CD4-positive, alpha-beta T cell (primary cell): ENCODE measurements at regions not wholly inside any gene's neighbourhood (a gene's known extent, or its start where the extent isn't known, plus 50 kb on each side); places are given as distances from the start of the nearest gene placed in this dataset.

Source experiments
- ATAC-seq: fragments of 200-7000 bp; cut with Tn5 transposase; one replicate; pipeline ENCODE4 v1.10.0; 2022; ENCODE audit warnings: mild to moderate bottlenecking; ENCODE audit not compliant: poor library complexity
- CTCF ChIA-PET: fragments of 350-600 bp; sonication (Branson Sonifier 250); formaldehyde crosslinking; loops from one replicate; lab custom pipeline; 2021; ENCODE audit warnings: antibody characterized with exemption, inconsistent platforms; lab: Charles Lee
- POLR2A ChIA-PET: fragments of 350-600 bp; sonication (Branson Sonifier 250); formaldehyde crosslinking; loops from one replicate; lab custom pipeline; 2021; ENCODE audit warnings: antibody characterized with exemption, inconsistent platforms; lab: Charles Lee
- DNase-seq, 14 experiments: peaks; one replicate each; pipeline ENCODE4 v3.0.0-alpha.2; 2013 to 2020; ENCODE audit warnings: mixed read lengths in 2 of 14
- H3K27ac ChIP-seq, 2 donors: one replicate each; pipeline versions ENCODE4 v1.5.1 to v1.7.0; 2013; ENCODE audit warnings: low read length in 2 of 2, low read depth in 1 of 2, mild to moderate bottlenecking in 1 of 2
- H3K27me3 ChIP-seq, 2 experiments: 1 replicate in 1 of 2; 2 replicates in 1 of 2; pipeline versions ENCODE4 v1.6.1 to v1.7.0; 2013; ENCODE audit warnings: low read length in 2 of 2, control low read depth in 1 of 2, mild to moderate bottlenecking in 1 of 2, moderate library complexity in 1 of 2; ENCODE audit not compliant: insufficient read depth in 2 of 2, control insufficient read depth in 1 of 2
- H3K36me3 ChIP-seq: one replicate; pipeline ENCODE4 v1.6.1; 2013; ENCODE audit warnings: low read length, control low read depth; ENCODE audit not compliant: insufficient read depth
- H3K4me1 ChIP-seq: one replicate; pipeline ENCODE4 v1.6.1; 2013; ENCODE audit warnings: low read length, control low read depth; ENCODE audit not compliant: insufficient read depth
- H3K4me3 ChIP-seq: one replicate; pipeline ENCODE4 v1.5.1; 2013; ENCODE audit warnings: mild to moderate bottlenecking, low read length, moderate library complexity
- H3K9me3 ChIP-seq, 2 experiments: 1 replicate in 1 of 2; 2 replicates in 1 of 2; pipeline versions ENCODE4 v1.6.1 to v1.7.0; 2013; ENCODE audit warnings: low read length in 2 of 2, mild to moderate bottlenecking in 2 of 2, control low read depth in 1 of 2, moderate library complexity in 1 of 2; ENCODE audit not compliant: control insufficient read depth in 1 of 2, insufficient read depth in 1 of 2
- H3K27ac Mint-ChIP-seq: one replicate; pipeline ENCODE4 v1.8.0; 2020; ENCODE audit warnings: mixed read lengths
- H3K27me3 Mint-ChIP-seq: one replicate; pipeline ENCODE4 v1.8.0; 2021; ENCODE audit warnings: mixed read lengths
- H3K36me3 Mint-ChIP-seq: one replicate; pipeline ENCODE4 v1.8.0; 2021; ENCODE audit warnings: low read depth, mixed read lengths
- H3K4me1 Mint-ChIP-seq: one replicate; pipeline ENCODE4 v1.8.0; 2021; ENCODE audit warnings: low read depth, mixed read lengths
- H3K4me3 Mint-ChIP-seq: one replicate; pipeline ENCODE4 v1.8.0; 2020; ENCODE audit warnings: mild to moderate bottlenecking, mixed read lengths
- H3K9me3 Mint-ChIP-seq: one replicate; pipeline ENCODE4 v1.8.0; 2020; ENCODE audit warnings: mixed read lengths
- intact Hi-C, 2 experiments: fragments of 100-400 bp; cut with DNase I in 1 of 2; cut with micrococcal nuclease in 1 of 2; formaldehyde crosslinking; loops; one replicate each; pipeline versions ENCODE4 v1.15.1 to v1.9.0; 2023 to 2025; cut with DNase I, micrococcal nuclease
- TF ChIP-seq, protein P1 (sequence below): fragments of 200-600 bp; IDR thresholded peaks from one replicate; pipeline ENCODE4 v1.8.0; 2022; ENCODE audit warnings: antibody characterized with exemption, mild to moderate bottlenecking

DNA sequence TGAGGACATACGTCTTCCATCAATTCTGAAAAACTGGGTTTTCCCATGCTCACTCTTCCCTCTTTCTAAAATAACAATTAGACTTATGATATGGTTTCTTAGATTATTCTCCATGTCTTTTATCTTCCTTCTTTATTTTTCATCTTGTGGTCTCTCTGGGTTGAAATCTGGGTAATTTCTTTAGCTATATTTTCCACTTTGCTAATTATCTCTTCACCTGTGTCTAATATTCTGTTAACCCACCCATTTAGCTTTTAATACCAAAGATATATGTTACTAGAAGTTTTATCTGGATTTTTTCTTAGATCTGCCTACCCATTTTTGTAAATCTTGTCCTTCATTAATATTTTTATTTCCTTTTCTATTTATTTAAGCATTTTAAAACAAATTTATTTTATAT, 121.8 kb downstream of the TENT5A start:
- Mint-ChIP-seq H3K4me1 (no peaks in the 10 kb centered on the region), H3K4me3 (no peak overlapping the region), H3K9me3 (peaks cover 7% of the 10 kb centered on the region), H3K27me3 (no peaks in the 10 kb centered on the region), H3K27ac (no peak overlapping the region), H3K36me3 (no peaks in the 10 kb centered on the region)
- H3K36me3 ChIP-seq, result no peaks in the 10 kb centered on the region
- TF ChIP-seq, protein P1, sequence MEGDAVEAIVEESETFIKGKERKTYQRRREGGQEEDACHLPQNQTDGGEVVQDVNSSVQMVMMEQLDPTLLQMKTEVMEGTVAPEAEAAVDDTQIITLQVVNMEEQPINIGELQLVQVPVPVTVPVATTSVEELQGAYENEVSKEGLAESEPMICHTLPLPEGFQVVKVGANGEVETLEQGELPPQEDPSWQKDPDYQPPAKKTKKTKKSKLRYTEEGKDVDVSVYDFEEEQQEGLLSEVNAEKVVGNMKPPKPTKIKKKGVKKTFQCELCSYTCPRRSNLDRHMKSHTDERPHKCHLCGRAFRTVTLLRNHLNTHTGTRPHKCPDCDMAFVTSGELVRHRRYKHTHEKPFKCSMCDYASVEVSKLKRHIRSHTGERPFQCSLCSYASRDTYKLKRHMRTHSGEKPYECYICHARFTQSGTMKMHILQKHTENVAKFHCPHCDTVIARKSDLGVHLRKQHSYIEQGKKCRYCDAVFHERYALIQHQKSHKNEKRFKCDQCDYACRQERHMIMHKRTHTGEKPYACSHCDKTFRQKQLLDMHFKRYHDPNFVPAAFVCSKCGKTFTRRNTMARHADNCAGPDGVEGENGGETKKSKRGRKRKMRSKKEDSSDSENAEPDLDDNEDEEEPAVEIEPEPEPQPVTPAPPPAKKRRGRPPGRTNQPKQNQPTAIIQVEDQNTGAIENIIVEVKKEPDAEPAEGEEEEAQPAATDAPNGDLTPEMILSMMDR, result no peak
- H3K4me1 ChIP-seq, result no peaks in the 10 kb centered on the region
- H3K9me3 ChIP-seq, result peaks cover 6% of the 10 kb centered on the region in 2 experiments
- CTCF ChIA-PET, result no interaction called here
- intact Hi-C loops, result no loop called here
- POLR2A ChIA-PET, result no interaction called here
- H3K27me3 ChIP-seq, result no peaks in the 10 kb centered on the region
- H3K27ac ChIP-seq, result no peak overlapping the region
- DNase-seq (no peak), ATAC-seq (no peak)
- no peak overlapping the region for H3K4me3 ChIP-seq

DNA sequence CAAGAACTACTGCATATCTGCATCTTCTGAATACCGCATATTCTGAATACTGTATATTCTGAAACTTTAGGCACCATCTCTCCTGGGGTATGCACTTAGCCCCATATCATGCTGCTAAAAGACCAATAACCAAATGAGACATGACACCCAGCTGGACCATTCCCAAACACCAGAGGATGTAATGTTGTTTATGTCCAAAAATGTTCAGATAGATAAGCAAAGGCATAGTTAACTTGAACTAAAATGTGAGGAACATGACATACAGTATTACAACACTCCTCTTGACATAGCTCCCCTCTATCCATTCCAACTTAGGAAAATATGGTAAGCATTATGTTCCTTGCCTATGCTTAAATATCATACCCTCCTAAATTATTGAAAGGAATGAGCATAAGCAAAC, 127.3 kb downstream of the TENT5A start:
- Mint-ChIP-seq H3K27ac (no peak overlapping the region), H3K4me1 (no peaks in the 10 kb centered on the region), H3K4me3 (no peak overlapping the region), H3K27me3 (no peaks in the 10 kb centered on the region), H3K36me3 (no peaks in the 10 kb centered on the region), H3K9me3 (peaks cover 7% of the 10 kb centered on the region)
- no peaks in the 10 kb centered on the region for H3K27me3 ChIP-seq
- POLR2A ChIA-PET, result no interaction called here
- intact Hi-C loops, result no loop called here
- TF ChIP-seq, protein P1, result no peak
- no peak overlapping the region for H3K27ac ChIP-seq
- H3K9me3 ChIP-seq, result peaks cover under 1 to 6% of the 10 kb centered on the region in 2 experiments
- no peaks in the 10 kb centered on the region for H3K4me1 ChIP-seq
- no peak for DNase-seq
- H3K36me3 ChIP-seq, result no peaks in the 10 kb centered on the region
- no peak overlapping the region for H3K4me3 ChIP-seq
- no peak for ATAC-seq
- CTCF ChIA-PET, result no interaction called here

DNA sequence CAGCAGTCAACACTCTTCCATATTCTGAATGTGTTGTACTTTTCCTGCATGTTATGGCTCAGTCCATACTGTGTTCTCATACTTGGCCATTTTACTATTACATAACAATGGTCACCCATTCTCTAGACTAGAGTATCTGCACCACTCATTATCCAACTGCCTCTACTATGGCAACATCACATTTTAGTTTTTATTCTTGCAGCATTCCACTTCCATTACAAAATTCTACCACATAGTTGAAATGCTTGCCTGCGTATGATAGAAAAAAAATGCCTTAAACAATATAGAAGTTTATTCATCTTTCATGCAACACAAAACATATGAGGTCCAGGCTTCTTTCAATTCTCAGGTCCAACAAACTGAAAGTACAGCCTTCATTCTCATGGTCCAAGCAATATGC, 128.0 kb downstream of the TENT5A start:
- ChIA-PET CTCF (no interaction called here), POLR2A (no interaction called here)
- Histone ChIP-seq H3K4me3 (no peak overlapping the region), H3K27ac (no peak overlapping the region), H3K9me3 (peaks cover 0 to 6% of the 10 kb centered on the region in 2 experiments), H3K27me3 (no peaks in the 10 kb centered on the region), H3K36me3 (no peaks in the 10 kb centered on the region), H3K4me1 (no peaks in the 10 kb centered on the region)
- H3K9me3 Mint-ChIP-seq, result peaks cover 8% of the 10 kb centered on the region
- no peaks in the 10 kb centered on the region for H3K36me3 Mint-ChIP-seq
- H3K27ac Mint-ChIP-seq, result no peak overlapping the region
- intact Hi-C loops, result no loop called here
- TF ChIP-seq, protein P1, result no peak
- no peak for DNase-seq
- no peak for ATAC-seq
- no peaks in the 10 kb centered on the region for H3K27me3 Mint-ChIP-seq
- no peaks in the 10 kb centered on the region for H3K4me1 Mint-ChIP-seq
- H3K4me3 Mint-ChIP-seq, result no peak overlapping the region
